NCI-H82 treated with DMSO at 0.1 percent for 48 hours (cell line): ENCODE measurements at regions not wholly inside any gene's neighbourhood (a gene's known extent, or its start where the extent isn't known, plus 50 kb on each side); places are given as distances from the start of the nearest gene placed in this dataset.

Experiments used
- DNase-seq: peaks from one replicate; lab custom pipeline; 2025; ENCODE audit not compliant: unreplicated experiment; lab: John Stamatoyannopoulos, UW

- no peak for DNase-seq
These were observed 52.5 kb upstream of the MYL2 start for GRCh38 chr12:110972866-110973265.

GRCh38 chr12:110971936-110972335, 51.6 kb upstream of the MYL2 start:
- DNase-seq, result no peak

- DNase-seq, result no peak
These were observed 51.0 kb upstream of the MYL2 start for GRCh38 chr12:110971189-110971920.
